ENCODE measurements at regions not wholly inside any gene's neighbourhood (a gene's known extent, or its start where the extent isn't known, plus 50 kb on each side); places are given as distances from the start of the nearest gene placed in this dataset.

- Histone ChIP-seq H3F3A (ENCODE audit: control insufficient read depth, insufficient read depth) (no peaks in the 10 kb centered on the region), H3K4me2 (ENCODE audit: low read length) (no peak overlapping the region), H3K4me3 (ENCODE audit: low read length) (no peak overlapping the region), H3K27me3 (ENCODE audit: control insufficient read depth, low read length) (no peaks in the 10 kb centered on the region; the same call in 1 of the 2 replicates), H3K36me3 (ENCODE audit: control insufficient read depth, low read length) (no peaks in the 10 kb centered on the region), H3K9me2 (replicated peaks; ENCODE audit: control insufficient read depth, low read length) (no peaks in the 10 kb centered on the region), H3K27ac (ENCODE audit: low read depth, low read length) (no peak overlapping the region), H4K20me1 (ENCODE audit: control insufficient read depth, insufficient read depth, low read depth, low read length) (no peaks in the 10 kb centered on the region), H3K4me1 (ENCODE audit: control insufficient read depth, low read length) (no peaks in the 10 kb centered on the region), H3K79me2 (ENCODE audit: control insufficient read depth, low read length) (no peaks in the 10 kb centered on the region), H3K9me3 (ENCODE audit: control insufficient read depth, insufficient read depth, low read length) (no peaks in the 10 kb centered on the region)
- TF ChIP-seq, protein P1, sequence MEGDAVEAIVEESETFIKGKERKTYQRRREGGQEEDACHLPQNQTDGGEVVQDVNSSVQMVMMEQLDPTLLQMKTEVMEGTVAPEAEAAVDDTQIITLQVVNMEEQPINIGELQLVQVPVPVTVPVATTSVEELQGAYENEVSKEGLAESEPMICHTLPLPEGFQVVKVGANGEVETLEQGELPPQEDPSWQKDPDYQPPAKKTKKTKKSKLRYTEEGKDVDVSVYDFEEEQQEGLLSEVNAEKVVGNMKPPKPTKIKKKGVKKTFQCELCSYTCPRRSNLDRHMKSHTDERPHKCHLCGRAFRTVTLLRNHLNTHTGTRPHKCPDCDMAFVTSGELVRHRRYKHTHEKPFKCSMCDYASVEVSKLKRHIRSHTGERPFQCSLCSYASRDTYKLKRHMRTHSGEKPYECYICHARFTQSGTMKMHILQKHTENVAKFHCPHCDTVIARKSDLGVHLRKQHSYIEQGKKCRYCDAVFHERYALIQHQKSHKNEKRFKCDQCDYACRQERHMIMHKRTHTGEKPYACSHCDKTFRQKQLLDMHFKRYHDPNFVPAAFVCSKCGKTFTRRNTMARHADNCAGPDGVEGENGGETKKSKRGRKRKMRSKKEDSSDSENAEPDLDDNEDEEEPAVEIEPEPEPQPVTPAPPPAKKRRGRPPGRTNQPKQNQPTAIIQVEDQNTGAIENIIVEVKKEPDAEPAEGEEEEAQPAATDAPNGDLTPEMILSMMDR (IDR thresholded peaks at IDR 0.05; ENCODE audit: low read depth, low read length, poor library complexity, severe bottlenecking) = no peak
- TF ChIP-seq EZH2phosphoT487 (IDR thresholded peaks at IDR 0.05; ENCODE audit: borderline replicate concordance, low read length) = no peak
These were observed 283.4 kb downstream of the TFEC start for GRCh38 chr7:115747174-115747573.

DNA sequence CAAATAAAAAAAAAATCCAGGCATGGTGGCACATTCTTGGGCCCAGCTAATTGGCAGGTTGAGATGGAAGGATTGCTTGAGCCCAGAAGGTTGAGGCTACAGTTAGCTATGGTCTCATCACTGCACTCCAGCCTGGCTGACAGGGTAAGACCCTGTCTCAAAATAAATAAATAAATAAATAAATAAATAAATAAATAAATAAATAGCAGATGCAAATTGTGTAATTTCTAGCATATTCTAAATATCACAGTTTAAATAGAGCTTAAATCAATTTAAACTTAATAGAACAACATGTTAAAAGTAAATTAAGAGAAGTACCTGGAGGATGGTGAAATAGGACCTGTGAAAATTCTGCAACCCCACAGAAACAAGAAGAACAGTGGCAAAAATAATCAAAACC is 290.5 kb downstream of the TFEC start:
- no peak overlapping the region for H3K27ac ChIP-seq (ENCODE audit: low read depth, low read length)
- H3K36me3 ChIP-seq (ENCODE audit: control insufficient read depth, low read length) = no peaks in the 10 kb centered on the region
- no peaks in the 10 kb centered on the region for H3K9me3 ChIP-seq (ENCODE audit: control insufficient read depth, insufficient read depth, low read length)
- no peaks in the 10 kb centered on the region for H3K9me2 ChIP-seq (replicated peaks; ENCODE audit: control insufficient read depth, low read length)
- TF ChIP-seq EZH2phosphoT487 (IDR thresholded peaks at IDR 0.05; ENCODE audit: borderline replicate concordance, low read length) = no peak
- TF ChIP-seq, protein P1 (IDR thresholded peaks at IDR 0.05; ENCODE audit: low read depth, low read length, poor library complexity, severe bottlenecking) = no peak
- H3K4me1 ChIP-seq (ENCODE audit: control insufficient read depth, low read length) = no peaks in the 10 kb centered on the region
- no peaks in the 10 kb centered on the region for H3F3A ChIP-seq (ENCODE audit: control insufficient read depth, insufficient read depth)
- H3K4me2 ChIP-seq (ENCODE audit: low read length) = no peak overlapping the region
- H3K4me3 ChIP-seq (ENCODE audit: low read length) = no peak overlapping the region
- H3K27me3 ChIP-seq (ENCODE audit: control insufficient read depth, low read length) = no peaks in the 10 kb centered on the region
- no peaks in the 10 kb centered on the region for H3K79me2 ChIP-seq (ENCODE audit: control insufficient read depth, low read length)
- H4K20me1 ChIP-seq (ENCODE audit: control insufficient read depth, insufficient read depth, low read depth, low read length) = no peaks in the 10 kb centered on the region

GRCh38 chr7:115734641-115735040 is 295.9 kb downstream of the TFEC start:
- H3K79me2 ChIP-seq (ENCODE audit: control insufficient read depth, low read length) = no peaks in the 10 kb centered on the region
- no peaks in the 10 kb centered on the region for H3K27me3 ChIP-seq (ENCODE audit: control insufficient read depth, low read length)
- H3K36me3 ChIP-seq (ENCODE audit: control insufficient read depth, low read length) = no peaks in the 10 kb centered on the region
- H3K9me2 ChIP-seq (replicated peaks; ENCODE audit: control insufficient read depth, low read length) = no peaks in the 10 kb centered on the region
- no peak overlapping the region for H3K4me2 ChIP-seq (ENCODE audit: low read length)
- TF ChIP-seq, protein P1 (IDR thresholded peaks at IDR 0.05; ENCODE audit: low read depth, low read length, poor library complexity, severe bottlenecking) = no peak
- no peak for TF ChIP-seq EZH2phosphoT487 (IDR thresholded peaks at IDR 0.05; ENCODE audit: borderline replicate concordance, low read length)
- H3K9me3 ChIP-seq (ENCODE audit: control insufficient read depth, insufficient read depth, low read length) = no peaks in the 10 kb centered on the region
- no peaks in the 10 kb centered on the region for H3K4me1 ChIP-seq (ENCODE audit: control insufficient read depth, low read length)
- no peak overlapping the region for H3K27ac ChIP-seq (ENCODE audit: low read depth, low read length)
- no peaks in the 10 kb centered on the region for H3F3A ChIP-seq (ENCODE audit: control insufficient read depth, insufficient read depth)
- no peak overlapping the region for H3K4me3 ChIP-seq (ENCODE audit: low read length)
- H4K20me1 ChIP-seq (ENCODE audit: control insufficient read depth, insufficient read depth, low read depth, low read length) = no peaks in the 10 kb centered on the region
